ENCODE measurements at regions not wholly inside any gene's neighbourhood (a gene's known extent, or its start where the extent isn't known, plus 50 kb on each side); places are given as distances from the start of the nearest gene placed in this dataset.

DNA sequence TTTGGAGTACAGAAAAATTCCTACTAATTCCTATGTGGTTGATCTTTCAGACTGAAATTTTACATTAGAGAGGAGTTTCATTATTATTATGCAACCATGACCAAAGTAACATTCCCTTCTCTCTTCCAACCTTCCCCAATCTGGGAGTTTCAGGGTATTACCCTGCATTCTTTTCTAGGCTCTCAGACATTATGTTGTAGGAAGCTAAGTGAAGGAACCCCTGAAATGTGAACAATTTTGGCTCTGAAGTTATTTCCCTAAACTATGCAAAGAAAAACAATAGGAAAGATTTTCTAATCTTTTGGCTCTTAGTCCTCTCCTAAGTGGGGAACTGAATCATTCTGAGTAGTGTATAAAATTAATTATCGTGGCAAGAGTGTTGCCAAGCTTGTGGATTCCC is 63.3 kb upstream of the ZFAND5 start:
- CTCF ChIA-PET: interaction anchor here (0.6 to 1.3 kb wide), 3 partner anchors 21 to 167 kb away, joined by 4 read pairs; partner anchors contain the start of gene ZFAND5

GRCh38 chr9:72427801-72428200 is 62.8 kb upstream of the ZFAND5 start:
- H3K27ac Mint-ChIP-seq (ENCODE audit: low read depth, unreplicated experiment): no peak overlapping the region
- H3K4me3 Mint-ChIP-seq (ENCODE audit: unreplicated experiment): no peak overlapping the region
- intact Hi-C loops (cut with micrococcal nuclease): no loop called here
- CTCF ChIA-PET: interaction anchor here (0.6 to 1.3 kb wide), 2 partner anchors 20 to 62 kb away, joined by 4 read pairs; partner anchors contain the start of gene ZFAND5
- no peaks in the 10 kb centered on the region for H3K27me3 Mint-ChIP-seq (ENCODE audit: insufficient read depth, unreplicated experiment)
- peaks cover 4% of the 10 kb centered on the region for H3K4me1 Mint-ChIP-seq (ENCODE audit: insufficient read depth, unreplicated experiment)
- H3K9me3 Mint-ChIP-seq (ENCODE audit: unreplicated experiment): no peaks in the 10 kb centered on the region
- DNase-seq (ENCODE audit: unreplicated experiment): no peak
- no peaks in the 10 kb centered on the region for H3K36me3 Mint-ChIP-seq (ENCODE audit: insufficient read depth, unreplicated experiment)
- POLR2A ChIA-PET: interaction anchor here (1.2 to 2.3 kb wide), 4 partner anchors 31 to 98 kb away, joined by 3 to 21 read pairs (median 6); partner anchors contain the start of gene ZFAND5
- TF ChIP-seq, protein P1, sequence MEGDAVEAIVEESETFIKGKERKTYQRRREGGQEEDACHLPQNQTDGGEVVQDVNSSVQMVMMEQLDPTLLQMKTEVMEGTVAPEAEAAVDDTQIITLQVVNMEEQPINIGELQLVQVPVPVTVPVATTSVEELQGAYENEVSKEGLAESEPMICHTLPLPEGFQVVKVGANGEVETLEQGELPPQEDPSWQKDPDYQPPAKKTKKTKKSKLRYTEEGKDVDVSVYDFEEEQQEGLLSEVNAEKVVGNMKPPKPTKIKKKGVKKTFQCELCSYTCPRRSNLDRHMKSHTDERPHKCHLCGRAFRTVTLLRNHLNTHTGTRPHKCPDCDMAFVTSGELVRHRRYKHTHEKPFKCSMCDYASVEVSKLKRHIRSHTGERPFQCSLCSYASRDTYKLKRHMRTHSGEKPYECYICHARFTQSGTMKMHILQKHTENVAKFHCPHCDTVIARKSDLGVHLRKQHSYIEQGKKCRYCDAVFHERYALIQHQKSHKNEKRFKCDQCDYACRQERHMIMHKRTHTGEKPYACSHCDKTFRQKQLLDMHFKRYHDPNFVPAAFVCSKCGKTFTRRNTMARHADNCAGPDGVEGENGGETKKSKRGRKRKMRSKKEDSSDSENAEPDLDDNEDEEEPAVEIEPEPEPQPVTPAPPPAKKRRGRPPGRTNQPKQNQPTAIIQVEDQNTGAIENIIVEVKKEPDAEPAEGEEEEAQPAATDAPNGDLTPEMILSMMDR (IDR thresholded peaks at IDR 0.05; ENCODE audit: unreplicated experiment): no peak
- BruUV-seq (replicated peaks): no TSS peak

More for the DNA sequence above, 63.3 kb upstream of the ZFAND5 start:
- H3K4me3 Mint-ChIP-seq (ENCODE audit: unreplicated experiment): no peak overlapping the region
- intact Hi-C loops (cut with micrococcal nuclease): no loop called here
- TF ChIP-seq, protein P1 (IDR thresholded peaks at IDR 0.05; ENCODE audit: unreplicated experiment): no peak
- H3K9me3 Mint-ChIP-seq (ENCODE audit: unreplicated experiment): no peaks in the 10 kb centered on the region
- no peaks in the 10 kb centered on the region for H3K27me3 Mint-ChIP-seq (ENCODE audit: insufficient read depth, unreplicated experiment)
- H3K4me1 Mint-ChIP-seq (ENCODE audit: insufficient read depth, unreplicated experiment): peaks cover 4% of the 10 kb centered on the region
- POLR2A ChIA-PET: interaction anchor here (0.7 to 2.3 kb wide), 9 partner anchors 12 to 97 kb away, joined by 3 to 21 read pairs (median 5); partner anchors contain the start of gene ZFAND5
- no peaks in the 10 kb centered on the region for H3K36me3 Mint-ChIP-seq (ENCODE audit: insufficient read depth, unreplicated experiment)
- DNase-seq (ENCODE audit: unreplicated experiment): no peak
- no TSS peak for BruUV-seq (replicated peaks)
- peak overlapping the region; percentile 67 for H3K27ac Mint-ChIP-seq (ENCODE audit: low read depth, unreplicated experiment)

- H3K27me3 Mint-ChIP-seq (ENCODE audit: insufficient read depth, unreplicated experiment): no peaks in the 10 kb centered on the region
- ChIA-PET POLR2A (no interaction called here), CTCF (no interaction called here)
- H3K4me1 Mint-ChIP-seq (ENCODE audit: insufficient read depth, unreplicated experiment): peaks cover 4% of the 10 kb centered on the region
- no peak overlapping the region for H3K27ac Mint-ChIP-seq (ENCODE audit: low read depth, unreplicated experiment)
- H3K36me3 Mint-ChIP-seq (ENCODE audit: insufficient read depth, unreplicated experiment): no peaks in the 10 kb centered on the region
- intact Hi-C loops (cut with micrococcal nuclease): no loop called here
- no peaks in the 10 kb centered on the region for H3K9me3 Mint-ChIP-seq (ENCODE audit: unreplicated experiment)
- no peak for DNase-seq (ENCODE audit: unreplicated experiment)
- TF ChIP-seq, protein P1 (IDR thresholded peaks at IDR 0.05; ENCODE audit: unreplicated experiment): no peak
- no peak overlapping the region for H3K4me3 Mint-ChIP-seq (ENCODE audit: unreplicated experiment)
- BruUV-seq (replicated peaks): no TSS peak
These were observed 59.1 kb upstream of the ZFAND5 start for GRCh38 chr9:72424131-72424530.

- Mint-ChIP-seq H3K27me3 (ENCODE audit: insufficient read depth, unreplicated experiment) (no peaks in the 10 kb centered on the region), H3K4me3 (ENCODE audit: unreplicated experiment) (no peak overlapping the region), H3K36me3 (ENCODE audit: insufficient read depth, unreplicated experiment) (no peaks in the 10 kb centered on the region), H3K9me3 (ENCODE audit: unreplicated experiment) (no peaks in the 10 kb centered on the region), H3K4me1 (ENCODE audit: insufficient read depth, unreplicated experiment) (no peaks in the 10 kb centered on the region), H3K27ac (ENCODE audit: low read depth, unreplicated experiment) (no peak overlapping the region)
- TF ChIP-seq, protein P1 (IDR thresholded peaks at IDR 0.05; ENCODE audit: unreplicated experiment): no peak
- DNase-seq (ENCODE audit: unreplicated experiment): no peak
- no TSS peak for BruUV-seq (replicated peaks)
- ChIA-PET CTCF (interaction anchor here (0.7 kb wide), 1 partner anchor 95 kb away, joined by 3 read pairs; no protein-coding TSS in a partner anchor), POLR2A (no interaction called here)
- intact Hi-C loops (cut with micrococcal nuclease): no loop called here
These were observed 57.2 kb upstream of the ZFAND5 start for GRCh38 chr9:72422214-72422613.
